ENCODE measurements at regions not wholly inside any gene's neighbourhood (a gene's known extent, or its start where the extent isn't known, plus 50 kb on each side); places are given as distances from the start of the nearest gene placed in this dataset.

- TF ChIP-seq, protein P1, sequence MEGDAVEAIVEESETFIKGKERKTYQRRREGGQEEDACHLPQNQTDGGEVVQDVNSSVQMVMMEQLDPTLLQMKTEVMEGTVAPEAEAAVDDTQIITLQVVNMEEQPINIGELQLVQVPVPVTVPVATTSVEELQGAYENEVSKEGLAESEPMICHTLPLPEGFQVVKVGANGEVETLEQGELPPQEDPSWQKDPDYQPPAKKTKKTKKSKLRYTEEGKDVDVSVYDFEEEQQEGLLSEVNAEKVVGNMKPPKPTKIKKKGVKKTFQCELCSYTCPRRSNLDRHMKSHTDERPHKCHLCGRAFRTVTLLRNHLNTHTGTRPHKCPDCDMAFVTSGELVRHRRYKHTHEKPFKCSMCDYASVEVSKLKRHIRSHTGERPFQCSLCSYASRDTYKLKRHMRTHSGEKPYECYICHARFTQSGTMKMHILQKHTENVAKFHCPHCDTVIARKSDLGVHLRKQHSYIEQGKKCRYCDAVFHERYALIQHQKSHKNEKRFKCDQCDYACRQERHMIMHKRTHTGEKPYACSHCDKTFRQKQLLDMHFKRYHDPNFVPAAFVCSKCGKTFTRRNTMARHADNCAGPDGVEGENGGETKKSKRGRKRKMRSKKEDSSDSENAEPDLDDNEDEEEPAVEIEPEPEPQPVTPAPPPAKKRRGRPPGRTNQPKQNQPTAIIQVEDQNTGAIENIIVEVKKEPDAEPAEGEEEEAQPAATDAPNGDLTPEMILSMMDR (IDR thresholded peaks at IDR 0.05) = no peak
- TF ChIP-seq POLR2A (IDR thresholded peaks at IDR 0.05) = no peak
These were observed 362.0 kb downstream of the FSIP2 start for GRCh38 chr2:186100636-186101035.
